ENCODE measurements at regions not wholly inside any gene's neighbourhood (a gene's known extent, or its start where the extent isn't known, plus 50 kb on each side); places are given as distances from the start of the nearest gene placed in this dataset.

DNA sequence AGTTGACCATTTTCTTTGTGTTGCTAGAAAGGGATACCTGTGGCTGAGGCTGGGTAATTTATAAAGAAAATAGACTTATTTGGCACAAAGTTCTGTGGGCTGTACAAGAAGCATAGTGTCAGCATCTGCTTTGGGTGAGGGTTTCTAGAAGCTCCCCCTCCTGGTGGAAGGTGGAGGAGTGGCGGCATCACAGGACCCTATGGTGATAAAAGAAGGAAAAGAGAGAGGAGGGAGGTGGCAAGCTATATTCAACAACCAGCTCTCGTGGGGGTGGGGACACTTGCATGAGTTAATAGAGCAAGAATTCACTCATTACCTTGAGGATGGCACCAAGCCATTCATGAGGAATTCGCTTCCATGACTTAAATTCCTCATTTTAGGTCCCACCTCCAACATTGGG, 2041.4 kb upstream of the CDH9 start:
- no peaks in the 10 kb centered on the region for H3K79me2 ChIP-seq (ENCODE audit: control insufficient read depth, insufficient read depth, low read length)
- no peak for DNase-seq (ENCODE audit: low read depth in 2 of 2)
- no peaks in the 10 kb centered on the region for H3K36me3 ChIP-seq (ENCODE audit: control insufficient read depth, insufficient read depth, low read length)
- no peaks in the 10 kb centered on the region for H3K27me3 ChIP-seq (ENCODE audit: control insufficient read depth, insufficient read depth, low read length)
- H3K4me1 ChIP-seq (ENCODE audit: control insufficient read depth, extremely low read depth, insufficient read depth, low read length), result no peaks in the 10 kb centered on the region
- no peak overlapping the region for H3K4me3 ChIP-seq (replicated peaks in 1 of 4; ENCODE audit: control extremely low read depth in 1 of 4, insufficient read depth in 1 of 4, low read depth in 3 of 4, low read length in 4 of 4)
- no peak overlapping the region for H2AFZ ChIP-seq (ENCODE audit: low read length)
- H3K27ac ChIP-seq (ENCODE audit: insufficient read depth, low read length), result no peak overlapping the region
- H3K9me3 ChIP-seq (ENCODE audit: control insufficient read depth, insufficient read depth, low read depth, low read length), result no peaks in the 10 kb centered on the region
- no peak overlapping the region for H3K9ac ChIP-seq (ENCODE audit: insufficient read depth, low read length)
- H3K4me2 ChIP-seq (ENCODE audit: extremely low read depth, insufficient read depth, low read length), result no peak overlapping the region
- H4K20me1 ChIP-seq (ENCODE audit: control insufficient read depth, extremely low read depth, insufficient read depth, low read length), result no peaks in the 10 kb centered on the region
- TF ChIP-seq, protein P1, sequence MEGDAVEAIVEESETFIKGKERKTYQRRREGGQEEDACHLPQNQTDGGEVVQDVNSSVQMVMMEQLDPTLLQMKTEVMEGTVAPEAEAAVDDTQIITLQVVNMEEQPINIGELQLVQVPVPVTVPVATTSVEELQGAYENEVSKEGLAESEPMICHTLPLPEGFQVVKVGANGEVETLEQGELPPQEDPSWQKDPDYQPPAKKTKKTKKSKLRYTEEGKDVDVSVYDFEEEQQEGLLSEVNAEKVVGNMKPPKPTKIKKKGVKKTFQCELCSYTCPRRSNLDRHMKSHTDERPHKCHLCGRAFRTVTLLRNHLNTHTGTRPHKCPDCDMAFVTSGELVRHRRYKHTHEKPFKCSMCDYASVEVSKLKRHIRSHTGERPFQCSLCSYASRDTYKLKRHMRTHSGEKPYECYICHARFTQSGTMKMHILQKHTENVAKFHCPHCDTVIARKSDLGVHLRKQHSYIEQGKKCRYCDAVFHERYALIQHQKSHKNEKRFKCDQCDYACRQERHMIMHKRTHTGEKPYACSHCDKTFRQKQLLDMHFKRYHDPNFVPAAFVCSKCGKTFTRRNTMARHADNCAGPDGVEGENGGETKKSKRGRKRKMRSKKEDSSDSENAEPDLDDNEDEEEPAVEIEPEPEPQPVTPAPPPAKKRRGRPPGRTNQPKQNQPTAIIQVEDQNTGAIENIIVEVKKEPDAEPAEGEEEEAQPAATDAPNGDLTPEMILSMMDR (conservative IDR thresholded peaks at IDR 0.05 in 1 of 2, IDR thresholded peaks at IDR 0.05 in 1 of 2; ENCODE audit: low read depth in 1 of 2, low read length in 2 of 2), result no peak
- no peak for TF ChIP-seq EZH2 (IDR thresholded peaks at IDR 0.05; ENCODE audit: low read length, missing control alignments)

DNA sequence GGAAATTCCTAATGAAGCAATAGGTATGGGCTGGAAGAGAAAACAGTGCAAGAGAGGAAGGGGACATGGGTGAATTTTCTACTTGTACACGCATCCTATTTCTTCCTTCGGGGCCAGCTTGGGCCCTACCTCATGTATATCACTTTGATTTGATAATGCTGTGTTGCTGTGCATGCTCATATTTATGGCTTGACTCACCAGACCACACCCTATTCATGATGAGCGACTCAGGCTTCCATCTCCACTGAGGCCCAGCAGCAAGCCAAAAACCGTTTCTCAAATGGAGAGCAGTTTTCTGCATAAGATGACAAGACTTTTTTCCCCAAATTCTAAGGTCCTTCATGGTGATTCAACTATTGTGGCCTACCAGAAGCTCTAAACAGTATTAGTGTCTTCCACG, 2039.1 kb upstream of the CDH9 start:
- Histone ChIP-seq H3K36me3 (ENCODE audit: control insufficient read depth, insufficient read depth, low read length) (no peaks in the 10 kb centered on the region), H3K4me1 (ENCODE audit: control insufficient read depth, extremely low read depth, insufficient read depth, low read length) (no peaks in the 10 kb centered on the region), H3K79me2 (ENCODE audit: control insufficient read depth, insufficient read depth, low read length) (no peaks in the 10 kb centered on the region), H3K27ac (ENCODE audit: insufficient read depth, low read length) (no peak overlapping the region), H3K9me3 (ENCODE audit: control insufficient read depth, insufficient read depth, low read depth, low read length) (no peaks in the 10 kb centered on the region), H3K4me3 (replicated peaks in 1 of 4; ENCODE audit: control extremely low read depth in 1 of 4, insufficient read depth in 1 of 4, low read depth in 3 of 4, low read length in 4 of 4) (no peak overlapping the region), H3K9ac (ENCODE audit: insufficient read depth, low read length) (no peak overlapping the region), H2AFZ (ENCODE audit: low read length) (no peak overlapping the region), H3K4me2 (ENCODE audit: extremely low read depth, insufficient read depth, low read length) (no peak overlapping the region), H4K20me1 (ENCODE audit: control insufficient read depth, extremely low read depth, insufficient read depth, low read length) (no peaks in the 10 kb centered on the region), H3K27me3 (ENCODE audit: control insufficient read depth, insufficient read depth, low read length) (no peaks in the 10 kb centered on the region)
- no peak for DNase-seq (ENCODE audit: low read depth in 2 of 2)
- no peak for TF ChIP-seq EZH2 (IDR thresholded peaks at IDR 0.05; ENCODE audit: low read length, missing control alignments)
- TF ChIP-seq, protein P1 (conservative IDR thresholded peaks at IDR 0.05 in 1 of 2, IDR thresholded peaks at IDR 0.05 in 1 of 2; ENCODE audit: low read depth in 1 of 2, low read length in 2 of 2), result no peak

DNA sequence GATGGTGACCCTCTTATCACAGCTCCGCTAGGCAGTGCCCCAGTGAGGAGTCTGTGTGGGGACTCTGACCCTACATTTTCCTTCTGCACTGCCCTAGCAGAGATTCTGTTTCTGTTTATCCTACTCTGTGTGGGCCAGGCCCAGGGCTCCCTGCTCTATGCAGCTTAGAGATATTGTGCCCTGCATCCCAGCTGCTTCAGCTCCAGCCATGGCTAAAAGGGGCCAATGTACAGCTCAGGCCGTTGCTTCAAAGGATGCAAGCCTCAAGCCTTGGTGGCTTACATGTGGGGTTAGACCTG, 2030.7 kb upstream of the CDH9 start:
- no peaks in the 10 kb centered on the region for H3K27me3 ChIP-seq (ENCODE audit: control insufficient read depth, insufficient read depth, low read length)
- no peak overlapping the region for H3K4me2 ChIP-seq (ENCODE audit: extremely low read depth, insufficient read depth, low read length)
- no peak overlapping the region for H3K9ac ChIP-seq (ENCODE audit: insufficient read depth, low read length)
- TF ChIP-seq, protein P1 (conservative IDR thresholded peaks at IDR 0.05 in 1 of 2, IDR thresholded peaks at IDR 0.05 in 1 of 2; ENCODE audit: low read depth in 1 of 2, low read length in 2 of 2), result no peak
- no peak for TF ChIP-seq EZH2 (IDR thresholded peaks at IDR 0.05; ENCODE audit: low read length, missing control alignments)
- H4K20me1 ChIP-seq (ENCODE audit: control insufficient read depth, extremely low read depth, insufficient read depth, low read length), result no peaks in the 10 kb centered on the region
- no peaks in the 10 kb centered on the region for H3K36me3 ChIP-seq (ENCODE audit: control insufficient read depth, insufficient read depth, low read length)
- H3K4me3 ChIP-seq (replicated peaks in 1 of 4; ENCODE audit: control extremely low read depth in 1 of 4, insufficient read depth in 1 of 4, low read depth in 3 of 4, low read length in 4 of 4), result no peak overlapping the region
- no peaks in the 10 kb centered on the region for H3K79me2 ChIP-seq (ENCODE audit: control insufficient read depth, insufficient read depth, low read length)
- no peaks in the 10 kb centered on the region for H3K9me3 ChIP-seq (ENCODE audit: control insufficient read depth, insufficient read depth, low read depth, low read length)
- no peaks in the 10 kb centered on the region for H3K4me1 ChIP-seq (ENCODE audit: control insufficient read depth, extremely low read depth, insufficient read depth, low read length)
- DNase-seq (ENCODE audit: low read depth in 2 of 2), result no peak
- no peak overlapping the region for H3K27ac ChIP-seq (ENCODE audit: insufficient read depth, low read length)
- H2AFZ ChIP-seq (ENCODE audit: low read length), result no peak overlapping the region

All from fibroblast of lung (primary cell).